Germinal center (tissue), 1 donor: ENCODE measurements at regions not wholly inside any gene's neighbourhood (a gene's known extent, or its start where the extent isn't known, plus 50 kb on each side); places are given as distances from the start of the nearest gene placed in this dataset.

ENCODE experiments used
- DNase-seq: peaks from one replicate; pipeline ENCODE4 v3.0.0; 2012; ENCODE audit warnings: mixed read lengths, low spot score

DNA sequence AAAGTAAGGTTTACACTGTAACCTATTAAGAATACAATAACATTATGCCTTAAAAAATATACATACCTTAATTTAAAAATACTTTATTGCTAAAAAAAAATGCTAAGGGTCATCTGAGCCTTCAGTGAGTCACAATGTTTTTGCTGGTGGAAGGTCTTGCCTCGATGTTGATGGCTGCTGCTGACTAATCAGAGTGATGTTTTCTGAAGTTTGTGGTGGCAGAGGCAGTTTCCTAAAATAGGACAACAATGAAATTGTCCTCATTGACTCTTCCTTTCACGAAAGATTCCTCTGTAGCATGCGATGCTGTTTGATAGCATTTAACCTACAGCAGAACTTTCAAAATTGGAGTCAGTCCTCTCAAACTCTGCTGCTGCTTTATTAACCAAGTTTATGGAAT, 97.6 kb downstream of the FAT3 start:
- no peak for DNase-seq

GRCh38 chr11:92324890-92325289, 100.3 kb downstream of the FAT3 start:
- DNase-seq = no peak

DNA sequence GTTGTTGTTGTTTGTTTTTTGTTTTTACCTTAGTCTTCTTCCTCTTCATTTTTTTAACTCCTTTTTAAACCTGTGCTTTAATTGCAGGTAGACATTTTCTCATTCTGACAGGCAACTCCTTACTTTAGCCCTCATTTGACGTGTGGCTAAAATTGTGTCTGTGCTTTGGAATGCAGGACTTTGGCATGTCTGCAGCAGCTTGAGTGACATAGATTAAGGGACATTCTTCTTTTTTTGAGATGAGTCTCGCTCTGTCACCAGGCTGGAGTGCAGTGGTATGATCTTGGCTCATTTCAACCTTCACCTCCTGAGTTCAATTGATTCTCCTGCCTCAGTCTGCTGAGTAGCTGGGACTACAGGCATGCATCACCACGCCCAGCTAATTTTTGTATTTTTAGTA, 100.8 kb downstream of the FAT3 start:
- no peak for DNase-seq

- DNase-seq = no peak
Observed at GRCh38 chr11:92329137-92329536, 104.5 kb downstream of the FAT3 start.

DNA sequence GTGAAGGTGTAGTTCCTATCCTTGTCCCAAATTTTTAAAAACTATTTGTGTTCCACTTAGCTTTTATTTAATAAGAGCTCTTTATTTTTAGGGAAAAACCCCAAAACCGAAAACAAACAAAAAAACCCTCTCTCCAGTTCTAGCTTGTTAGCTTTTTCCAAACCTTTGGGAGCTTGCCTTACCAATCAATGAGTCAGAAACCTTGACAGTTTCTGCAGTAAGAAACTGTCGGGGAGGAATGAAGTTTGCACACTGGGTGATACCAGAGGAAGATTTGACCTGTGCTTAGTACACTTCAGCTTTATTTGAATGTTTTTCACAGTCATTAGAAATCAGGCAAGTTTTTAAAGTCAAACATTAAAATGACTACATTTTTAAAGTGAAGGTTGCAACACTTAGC, 105.0 kb downstream of the FAT3 start:
- DNase-seq = no peak

DNA sequence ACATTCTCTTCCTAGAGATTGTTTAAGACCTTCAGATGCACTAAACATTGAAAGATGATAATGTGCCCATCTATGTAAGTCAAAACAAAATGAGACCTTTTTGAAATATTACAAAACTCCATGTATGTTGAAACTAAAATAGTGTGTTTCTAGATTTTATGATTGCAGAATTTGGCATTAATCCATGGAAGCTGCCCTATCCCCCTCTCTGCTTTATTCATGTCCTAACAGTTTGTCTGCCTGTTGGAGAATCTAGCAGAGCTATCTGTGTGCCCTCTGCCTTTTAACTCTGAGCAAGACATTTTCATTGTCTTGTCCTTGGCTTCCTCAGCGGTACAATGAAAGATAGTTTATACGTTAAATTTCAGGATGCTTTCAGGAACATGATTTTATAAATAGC, 105.5 kb downstream of the FAT3 start:
- DNase-seq = no peak

DNA sequence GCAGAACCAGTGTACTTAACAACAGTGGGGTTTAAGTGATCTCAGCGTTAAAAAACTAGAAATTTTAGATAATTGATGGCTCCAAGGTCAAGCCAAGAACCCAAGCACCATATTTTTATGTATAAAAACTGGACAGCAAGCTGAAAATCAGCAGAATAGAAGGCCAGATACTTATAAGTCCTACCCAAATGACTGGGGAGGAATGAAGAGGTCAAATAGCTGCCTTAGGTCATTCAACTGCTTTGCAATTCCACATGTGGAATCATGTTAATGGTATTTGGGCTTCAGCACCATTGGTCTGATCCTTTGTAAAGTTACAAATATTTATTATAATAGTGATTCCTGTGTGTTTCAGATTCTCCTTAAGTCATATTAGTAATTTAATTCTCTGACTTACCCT, 108.4 kb downstream of the FAT3 start:
- no peak for DNase-seq

DNA sequence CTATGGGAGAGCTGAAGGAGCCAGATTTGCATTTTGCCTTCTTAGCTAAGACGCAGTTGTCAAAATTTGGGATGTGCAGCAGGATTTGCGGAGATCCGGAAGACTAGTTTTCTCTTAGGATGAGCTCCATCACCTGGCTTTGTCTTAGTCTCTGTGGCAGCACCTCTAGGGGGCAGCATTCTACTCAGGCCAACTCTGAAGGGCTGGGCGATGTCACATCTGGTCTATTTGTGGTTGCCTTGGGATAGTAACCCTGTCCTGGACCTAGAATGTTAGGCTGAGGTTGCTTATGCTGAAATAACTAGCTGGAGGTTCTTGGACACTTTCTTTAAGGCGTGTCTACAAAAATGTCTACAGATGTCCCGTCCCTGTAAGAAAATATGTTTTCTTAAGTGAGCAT, 116.2 kb downstream of the FAT3 start:
- no peak for DNase-seq

- no peak for DNase-seq
Observed at GRCh38 chr11:92342034-92342720, 117.6 kb downstream of the FAT3 start.

- DNase-seq = no peak
Observed at GRCh38 chr11:92342886-92343285, 118.3 kb downstream of the FAT3 start.

GRCh38 chr11:92346220-92346619, 121.6 kb downstream of the FAT3 start:
- no peak for DNase-seq

DNA sequence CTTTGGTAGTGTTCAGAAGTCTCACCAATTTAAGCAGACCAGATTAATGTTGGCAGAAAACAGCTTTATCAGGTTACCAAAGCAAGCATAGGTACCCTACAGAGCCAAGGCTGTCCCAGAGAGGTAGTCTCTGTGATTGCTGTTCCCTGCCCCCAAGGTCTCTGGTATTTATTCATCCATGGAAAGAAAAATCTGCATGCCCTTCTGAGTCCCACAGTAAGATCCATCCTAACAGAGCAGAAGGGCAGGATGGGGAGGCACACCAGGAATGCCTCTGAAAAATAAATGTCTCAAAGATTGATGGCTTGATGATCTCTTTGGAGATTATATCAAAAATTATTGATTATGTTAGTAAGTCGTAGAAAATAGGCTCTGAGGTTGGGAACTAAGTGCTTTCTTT, 122.8 kb downstream of the FAT3 start:
- DNase-seq = no peak

- no peak for DNase-seq
Observed at GRCh38 chr11:92349486-92350156, 125.0 kb downstream of the FAT3 start.

DNA sequence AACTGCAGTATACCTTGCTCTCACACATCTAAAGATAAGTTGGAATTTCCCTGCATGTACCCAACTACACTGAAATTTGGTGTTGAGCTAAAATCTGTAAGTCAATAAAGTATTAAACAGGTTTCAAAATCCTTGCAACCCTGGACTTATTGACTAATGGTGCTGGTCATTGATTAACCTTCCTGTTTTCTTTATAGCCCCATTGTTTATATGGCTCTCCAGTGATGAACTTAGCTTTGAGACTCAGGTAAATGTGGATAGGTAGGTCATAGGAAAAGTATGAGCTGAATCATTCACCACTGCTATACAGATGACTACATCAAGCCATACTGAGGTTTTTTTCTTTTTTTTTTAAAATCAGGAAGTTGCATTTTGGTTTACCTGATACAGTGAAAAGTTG, 132.7 kb downstream of the FAT3 start:
- DNase-seq = no peak

- DNase-seq = no peak
Observed at GRCh38 chr11:92357841-92358240, 133.2 kb downstream of the FAT3 start.

DNA sequence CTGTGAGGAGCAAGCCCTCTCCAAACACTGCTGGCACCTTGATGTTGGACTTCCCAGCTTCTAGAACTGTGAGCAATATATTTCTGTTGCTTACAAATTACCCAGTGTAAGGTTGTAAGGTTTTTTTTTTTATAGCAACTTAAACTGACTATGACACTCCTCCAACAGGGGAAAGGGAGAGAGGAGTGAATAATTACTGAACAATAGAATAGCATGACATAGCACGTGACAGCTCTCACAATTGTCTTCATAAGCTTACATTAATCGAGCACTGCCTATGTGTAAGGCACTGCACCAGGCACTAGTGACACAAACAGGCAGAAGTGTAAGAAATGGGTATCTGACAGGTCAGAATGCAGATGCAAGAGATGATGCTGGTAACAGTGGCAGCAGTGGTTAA, 136.9 kb downstream of the FAT3 start:
- DNase-seq = no peak

- DNase-seq = no peak
Observed at GRCh38 chr11:92362989-92363388, 138.4 kb downstream of the FAT3 start.

GRCh38 chr11:92364177-92364576, 139.6 kb downstream of the FAT3 start:
- no peak for DNase-seq

DNA sequence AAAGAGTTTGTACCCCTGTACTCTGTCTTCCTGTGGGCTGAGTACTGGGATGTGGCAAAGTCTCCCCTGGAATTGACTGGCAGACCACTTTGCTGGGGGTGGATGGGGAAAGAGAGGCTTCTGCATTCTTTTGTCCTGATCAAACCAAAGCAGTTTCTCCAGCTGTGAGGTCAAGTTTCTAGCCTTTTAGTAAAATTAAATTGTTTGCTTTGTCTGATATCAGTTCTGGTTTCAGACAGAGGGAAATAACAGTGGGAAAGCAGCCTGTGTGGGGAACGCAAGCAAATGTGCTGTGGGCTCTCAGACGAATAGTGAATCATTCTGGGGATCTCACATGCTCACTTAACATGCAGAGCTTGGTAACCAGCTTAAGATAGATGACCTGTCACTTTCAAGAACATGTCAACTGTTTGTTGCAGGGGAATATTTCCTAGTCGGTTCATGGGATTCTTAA, 151.6 kb downstream of the FAT3 start:
- no peak for DNase-seq

GRCh38 chr11:92376680-92377079, 152.1 kb downstream of the FAT3 start:
- DNase-seq = no peak

DNA sequence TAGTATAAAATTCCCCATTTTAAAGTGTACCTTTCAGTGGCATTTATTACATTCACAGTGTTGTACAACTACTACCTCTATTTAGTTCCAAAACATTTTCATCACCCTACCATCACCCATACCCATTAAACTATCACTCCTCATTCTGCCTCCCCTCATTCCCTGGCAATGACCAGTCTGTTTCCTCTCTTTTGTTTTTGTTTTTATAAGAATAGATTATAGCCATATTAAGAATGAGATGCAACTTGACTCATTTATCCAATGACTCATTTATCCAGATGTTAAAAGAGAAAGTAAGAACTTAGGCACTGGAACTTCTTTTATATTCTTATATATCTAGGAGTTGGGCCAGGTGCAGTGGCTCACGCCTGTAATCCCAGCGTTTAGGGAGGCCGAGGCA, 156.3 kb downstream of the FAT3 start:
- no peak for DNase-seq

DNA sequence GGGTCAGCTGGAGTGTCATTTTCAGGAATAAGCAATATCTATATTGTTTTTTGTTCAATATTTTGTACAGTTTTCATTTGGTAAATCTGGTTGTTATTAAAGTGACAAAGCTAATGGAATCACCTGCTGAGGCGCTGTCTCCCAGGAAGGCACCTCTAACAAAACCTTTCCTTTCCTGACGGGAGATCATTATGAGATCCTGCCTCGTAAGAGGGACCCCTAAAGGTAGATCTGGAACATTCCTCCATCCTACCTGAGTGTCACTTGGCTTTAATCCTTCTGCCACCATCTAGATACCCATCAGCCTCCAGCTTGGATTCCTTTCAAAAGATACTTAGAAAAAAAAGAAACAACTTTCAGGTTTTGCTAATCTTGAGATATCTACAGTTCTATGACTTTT, 157.7 kb downstream of the FAT3 start:
- DNase-seq = no peak

- no peak for DNase-seq
Observed at GRCh38 chr11:92383430-92383829, 158.8 kb downstream of the FAT3 start.

DNA sequence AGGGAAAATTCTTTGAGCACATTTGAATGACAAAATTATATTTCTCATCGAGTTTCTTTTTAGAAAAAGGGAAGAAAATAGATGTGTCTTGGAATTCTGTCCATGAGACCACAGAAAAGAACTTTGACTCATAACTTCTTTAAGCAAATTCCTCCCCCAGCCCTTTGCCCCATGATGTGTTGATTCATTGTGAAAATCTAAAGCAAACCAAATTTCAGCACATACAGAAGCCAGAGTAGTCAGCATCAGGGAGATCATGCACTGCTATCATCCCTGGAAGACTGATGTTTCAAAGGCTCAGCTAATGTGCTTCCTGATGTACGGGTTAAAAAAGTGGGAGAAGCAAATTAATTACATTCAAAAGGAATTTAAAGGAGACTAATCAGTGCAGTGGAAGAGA, 159.7 kb downstream of the FAT3 start:
- no peak for DNase-seq
